T-cell (primary cell): ENCODE measurements at regions not wholly inside any gene's neighbourhood (a gene's known extent, or its start where the extent isn't known, plus 50 kb on each side); places are given as distances from the start of the nearest gene placed in this dataset.
"Not testable (repeated sequence)": the region's sequence is repeated elsewhere in the genome, so short reads cannot be mapped to it uniquely, and the experiment has no call there.

Source experiments
- ATAC-seq, 4 experiments: fragments of 200-7000 bp in 3 of 4; fragments of 150-1000 bp in 1 of 4; cut with Tn5 transposase; replicated peaks in 1 of 4; 1 replicate in 3 of 4; 2 replicates in 1 of 4; pipeline ENCODE4 v1.10.0; 2021; ENCODE audit warnings: moderate library complexity in 3 of 4, mild to moderate bottlenecking in 2 of 4, moderate number of reproducible peaks in 1 of 4
- CTCF ChIA-PET, 2 donors: fragments of 300-600 bp; sonication (Branson Sonifier 250); formaldehyde crosslinking; loops; one replicate each; lab custom pipeline; 2022; ENCODE audit warnings: antibody characterized with exemption in 2 of 2; lab: Charles Lee
- POLR2A ChIA-PET, 2 donors: fragments of 300-600 bp; sonication (Branson Sonifier 250); formaldehyde crosslinking; loops; one replicate each; lab custom pipeline; 2022; ENCODE audit warnings: antibody characterized with exemption in 2 of 2; lab: Charles Lee
- DNase-seq, 35 experiments: peaks; one replicate each; pipeline versions ENCODE4 v3.0.0 to v3.0.0-alpha.2; 2013 to 2023
- H3K27ac ChIP-seq: one replicate; pipeline ENCODE4 v1.5.1; 2013; ENCODE audit warnings: low read length
- H3K27me3 ChIP-seq, 2 experiments: replicated peaks in 1 of 2; 1 replicate in 1 of 2; 2 replicates in 1 of 2; pipeline versions ENCODE4 v1.6.1 to v1.7.0; 2013; ENCODE audit warnings: low read length in 1 of 2, mixed read lengths in 1 of 2; ENCODE audit not compliant: control insufficient read depth in 2 of 2, insufficient read depth in 2 of 2; ENCODE audit errors: extremely low read depth in 1 of 2
- H3K36me3 ChIP-seq, 2 donors: 1 replicate in 1 of 2; 2 replicates in 1 of 2; pipeline versions ENCODE4 v1.6.1 to v1.7.0; 2013; ENCODE audit warnings: low read length in 1 of 2; ENCODE audit not compliant: control insufficient read depth in 2 of 2, insufficient read depth in 1 of 2; ENCODE audit errors: extremely low read depth in 1 of 2
- H3K4me1 ChIP-seq, 2 experiments: 1 replicate in 1 of 2; 2 replicates in 1 of 2; pipeline versions ENCODE4 v1.6.1 to v1.7.0; 2013; ENCODE audit warnings: low read length in 2 of 2, mixed read lengths in 1 of 2; ENCODE audit not compliant: insufficient read depth in 2 of 2, control insufficient read depth in 1 of 2; ENCODE audit errors: extremely low read depth in 1 of 2
- H3K4me3 ChIP-seq, 2 donors: 1 replicate in 1 of 2; 2 replicates in 1 of 2; pipeline versions ENCODE4 v1.5.1 to v1.7.0; 2013; ENCODE audit warnings: mild to moderate bottlenecking in 2 of 2, low read length in 1 of 2, moderate library complexity in 1 of 2; ENCODE audit not compliant: control insufficient read depth in 1 of 2; ENCODE audit errors: extremely low read depth in 1 of 2
- H3K9me3 ChIP-seq: 2 replicates; pipeline ENCODE4 v1.7.0; 2013
- H3K27ac Mint-ChIP-seq, 2 donors: one replicate each; pipeline ENCODE4 v1.8.0; 2020 to 2021; ENCODE audit warnings: mild to moderate bottlenecking in 2 of 2, mixed read lengths in 2 of 2
- H3K27me3 Mint-ChIP-seq, 2 donors: one replicate each; pipeline ENCODE4 v1.8.0; 2021 to 2022; ENCODE audit warnings: mixed read lengths in 2 of 2
- H3K36me3 Mint-ChIP-seq: one replicate; pipeline ENCODE4 v1.8.0; 2021; ENCODE audit warnings: mixed read lengths
- H3K4me1 Mint-ChIP-seq, 3 donors: one replicate each; pipeline ENCODE4 v1.8.0; 2020 to 2022; ENCODE audit warnings: mixed read lengths in 3 of 3, mild to moderate bottlenecking in 1 of 3
- H3K4me3 Mint-ChIP-seq, 3 donors: one replicate each; pipeline ENCODE4 v1.8.0; 2020 to 2022; ENCODE audit warnings: mild to moderate bottlenecking in 3 of 3, mixed read lengths in 3 of 3, moderate library complexity in 3 of 3
- H3K9me3 Mint-ChIP-seq, 3 donors: one replicate each; pipeline ENCODE4 v1.8.0; 2020 to 2022; ENCODE audit warnings: mixed read lengths in 3 of 3
- WGBS: methylation state at CpG from one replicate; pipeline ENCODE4 v1.1.5; 2013; ENCODE audit warnings: missing lambda C conversion rate; ENCODE audit not compliant: insufficient coverage; 5-methylcytosine and 5-hydroxymethylcytosine counted together

DNA sequence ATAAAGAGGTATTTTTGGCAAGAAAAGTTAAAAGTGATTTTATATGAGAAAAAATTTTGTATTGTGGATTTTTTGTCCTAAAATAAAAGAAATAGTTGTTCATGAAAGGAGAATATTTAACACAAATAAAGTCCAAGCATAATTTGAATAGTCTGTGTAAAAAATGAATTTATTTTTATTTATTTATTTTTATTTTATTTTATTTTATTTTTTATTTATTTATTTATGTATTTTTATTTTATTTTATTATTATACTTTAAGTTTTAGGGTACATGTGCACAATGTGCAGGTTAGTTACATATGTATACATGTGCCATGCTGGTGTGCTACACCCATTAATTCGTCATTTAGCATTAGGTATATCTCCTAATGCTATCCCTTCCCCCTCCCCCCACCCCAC is 948.9 kb upstream of the ADGRB3 start:
- H3K4me1 ChIP-seq, H3K27me3 ChIP-seq, H3K4me3 Mint-ChIP-seq, H3K27ac ChIP-seq, H3K36me3 Mint-ChIP-seq, H3K27me3 Mint-ChIP-seq, H3K4me3 ChIP-seq, CTCF ChIA-PET, H3K27ac Mint-ChIP-seq, H3K4me1 Mint-ChIP-seq, DNase-seq, POLR2A ChIA-PET, ATAC-seq, H3K9me3 ChIP-seq, H3K36me3 ChIP-seq: not testable (repeated sequence)
- WGBS = no CpG with 5 or more reads among the region's 1 CpG
- peaks cover 3 to 11% (median 8%) of the 10 kb centered on the region in 3 donors for H3K9me3 Mint-ChIP-seq

- Histone ChIP-seq H3K27ac (no peak overlapping the region), H3K4me3 (no peak overlapping the region), H3K9me3 (no peaks in the 10 kb centered on the region), H3K36me3 (no peaks in the 10 kb centered on the region), H3K4me1 (no peaks in the 10 kb centered on the region), H3K27me3 (no peaks in the 10 kb centered on the region)
- DNase-seq = no peak
- no peak overlapping the region for H3K27ac Mint-ChIP-seq
- no peaks in the 10 kb centered on the region for H3K27me3 Mint-ChIP-seq
- no peak for ATAC-seq
- no peak overlapping the region for H3K4me3 Mint-ChIP-seq
- ChIA-PET CTCF (no interaction called here), POLR2A (no interaction called here)
- no peaks in the 10 kb centered on the region for H3K36me3 Mint-ChIP-seq
- H3K4me1 Mint-ChIP-seq = no peaks in the 10 kb centered on the region
- H3K9me3 Mint-ChIP-seq = peaks cover 3 to 11% (median 11%) of the 10 kb centered on the region in 3 donors
- WGBS = no CpG with 5 or more reads among the region's 1 CpG
Observed at GRCh38 chr6:67683960-67684359, 951.1 kb upstream of the ADGRB3 start.

DNA sequence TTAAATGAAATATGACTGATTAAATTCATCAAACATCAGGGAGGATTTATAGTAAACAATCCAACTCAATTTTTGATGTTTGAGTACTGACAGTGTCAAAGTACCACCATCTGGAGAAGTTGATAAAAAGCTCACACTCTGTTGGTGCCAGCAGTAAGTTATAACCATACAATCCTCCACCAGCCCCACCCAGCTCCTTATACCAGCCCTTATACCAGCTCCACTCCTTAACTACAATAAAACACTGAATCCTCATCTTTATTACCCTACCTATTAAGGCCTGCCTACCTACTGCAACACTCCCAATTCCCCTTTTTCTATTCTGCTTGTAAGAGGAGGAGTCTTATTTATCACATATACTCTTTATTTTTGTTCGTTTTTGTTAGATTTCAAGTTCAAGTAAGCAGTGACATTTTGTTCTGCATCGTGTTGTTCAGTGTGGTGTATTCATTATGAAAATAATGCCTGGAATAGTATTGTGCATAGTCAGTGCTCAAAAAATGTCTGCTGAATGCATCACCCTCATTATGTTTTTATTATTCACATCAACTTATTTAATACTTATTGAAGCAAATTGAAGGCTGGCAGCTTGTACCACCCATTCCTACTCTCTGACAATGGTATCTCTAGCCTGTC is 954.7 kb upstream of the ADGRB3 start:
- H3K4me3 Mint-ChIP-seq = no peak overlapping the region
- WGBS = no CpG with 5 or more reads among the region's 2 CpGs
- ChIA-PET CTCF (no interaction called here), POLR2A (no interaction called here)
- DNase-seq (no peak), ATAC-seq (no peak)
- Histone ChIP-seq H3K27ac (no peak overlapping the region), H3K4me1 (no peaks in the 10 kb centered on the region), H3K9me3 (no peaks in the 10 kb centered on the region), H3K27me3 (no peaks in the 10 kb centered on the region), H3K4me3 (no peak overlapping the region), H3K36me3 (no peaks in the 10 kb centered on the region)
- H3K27ac Mint-ChIP-seq = no peak overlapping the region
- H3K4me1 Mint-ChIP-seq = no peaks in the 10 kb centered on the region
- no peaks in the 10 kb centered on the region for H3K27me3 Mint-ChIP-seq
- no peaks in the 10 kb centered on the region for H3K36me3 Mint-ChIP-seq
- H3K9me3 Mint-ChIP-seq = peaks cover 6 to 24% (median 14%) of the 10 kb centered on the region in 3 donors

DNA sequence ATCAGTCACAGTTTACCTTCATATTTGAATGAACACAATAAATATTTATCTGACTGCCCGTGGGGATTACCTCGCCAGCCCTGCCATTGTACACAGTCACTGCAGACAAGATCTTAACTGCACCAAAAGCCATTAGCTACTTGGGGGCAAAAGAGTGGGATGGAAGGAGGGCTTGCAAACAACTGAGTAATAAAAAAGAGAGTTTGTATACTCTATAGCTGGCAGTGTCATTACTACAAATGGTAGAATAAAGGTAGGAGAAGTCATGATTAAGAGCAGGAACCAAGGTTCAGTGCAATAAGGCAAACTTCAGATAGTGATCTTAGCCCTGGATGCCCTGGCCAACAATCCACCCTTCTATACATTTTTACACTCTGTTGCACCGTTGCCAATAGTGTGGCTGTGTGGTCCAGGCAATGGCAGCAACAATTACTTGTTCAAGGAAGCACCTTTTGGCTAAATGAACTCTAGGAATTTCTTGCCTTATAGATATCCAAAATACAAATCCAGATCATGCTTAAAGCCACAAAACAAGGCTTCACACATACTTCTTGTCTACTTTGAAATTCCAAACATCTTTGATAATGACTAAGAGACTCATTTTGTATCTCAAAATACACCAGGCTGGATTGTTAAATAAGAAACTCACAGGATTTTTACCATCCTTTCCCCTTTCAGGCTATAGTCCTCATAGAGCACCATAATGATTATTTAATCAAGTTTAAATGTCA is 955.4 kb upstream of the ADGRB3 start:
- no peak for ATAC-seq
- H3K27me3 ChIP-seq = no peaks in the 10 kb centered on the region
- Mint-ChIP-seq H3K27me3 (no peaks in the 10 kb centered on the region), H3K4me3 (no peak overlapping the region), H3K9me3 (peaks cover 6 to 26% (median 14%) of the 10 kb centered on the region in 3 donors), H3K4me1 (no peaks in the 10 kb centered on the region), H3K27ac (no peak overlapping the region), H3K36me3 (no peaks in the 10 kb centered on the region)
- H3K9me3 ChIP-seq = no peaks in the 10 kb centered on the region
- DNase-seq = no peak
- no peaks in the 10 kb centered on the region for H3K36me3 ChIP-seq
- 33% methylated on average over 1 of the region's 3 CpGs for WGBS
- ChIA-PET POLR2A (no interaction called here), CTCF (no interaction called here)
- H3K4me3 ChIP-seq = no peak overlapping the region
- no peak overlapping the region for H3K27ac ChIP-seq
- H3K4me1 ChIP-seq = no peaks in the 10 kb centered on the region

DNA sequence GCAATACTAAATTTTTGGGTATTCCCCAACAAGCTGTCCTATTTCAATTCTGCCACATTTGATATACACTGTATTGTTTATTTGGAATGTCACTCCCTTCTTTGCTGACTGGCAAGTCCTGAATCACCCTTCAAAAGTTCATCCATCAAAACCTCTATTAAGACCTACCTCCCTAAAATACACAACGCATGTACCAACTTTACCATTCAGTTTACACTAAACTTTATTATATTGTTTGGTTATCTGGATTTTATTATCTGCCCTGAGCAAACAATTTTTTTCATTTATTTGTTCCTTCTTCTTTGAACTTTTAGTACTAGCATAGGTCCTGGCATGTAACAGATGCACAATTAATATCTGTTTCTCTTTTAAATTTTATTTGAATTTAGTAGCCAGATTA is 958.2 kb upstream of the ADGRB3 start:
- H3K27ac ChIP-seq = no peak overlapping the region
- H3K36me3 ChIP-seq = no peaks in the 10 kb centered on the region
- Mint-ChIP-seq H3K36me3 (no peaks in the 10 kb centered on the region), H3K27ac (no peak overlapping the region), H3K4me1 (no peaks in the 10 kb centered on the region), H3K9me3 (peaks cover 4 to 26% (median 21%) of the 10 kb centered on the region in 3 donors), H3K27me3 (no peaks in the 10 kb centered on the region), H3K4me3 (no peak overlapping the region)
- WGBS = no CpG with 5 or more reads among the region's 1 CpG
- ChIA-PET POLR2A (interaction anchor here in 1 of 2 donors (0.9 kb wide), 1 partner anchor 317 kb away, joined by 3 read pairs; no protein-coding TSS in a partner anchor), CTCF (interaction anchor here in 1 of 2 donors (0.7 kb wide), 1 partner anchor 682 kb away, joined by 3 read pairs; no protein-coding TSS in a partner anchor)
- H3K4me1 ChIP-seq = no peaks in the 10 kb centered on the region
- H3K27me3 ChIP-seq = no peaks in the 10 kb centered on the region
- H3K4me3 ChIP-seq = no peak overlapping the region
- DNase-seq (no peak), ATAC-seq (no peak)
- H3K9me3 ChIP-seq = no peaks in the 10 kb centered on the region

- Mint-ChIP-seq H3K4me3 (no peak overlapping the region), H3K4me1 (no peaks in the 10 kb centered on the region), H3K27me3 (no peaks in the 10 kb centered on the region), H3K27ac (no peak overlapping the region), H3K9me3 (peaks cover 2 to 16% (median 14%) of the 10 kb centered on the region in 3 donors), H3K36me3 (no peaks in the 10 kb centered on the region)
- no peak for ATAC-seq
- Histone ChIP-seq H3K27me3 (no peaks in the 10 kb centered on the region), H3K4me3 (no peak overlapping the region), H3K36me3 (no peaks in the 10 kb centered on the region), H3K4me1 (no peaks in the 10 kb centered on the region), H3K9me3 (peaks cover 2% of the 10 kb centered on the region), H3K27ac (no peak overlapping the region)
- CTCF ChIA-PET = no interaction called here
- no CpG with 5 or more reads among the region's 2 CpGs for WGBS
- DNase-seq = no peak
- POLR2A ChIA-PET = interaction anchor here in 1 of 2 donors (0.6 kb wide), 1 partner anchor 305 kb away, joined by 3 read pairs; no protein-coding TSS in a partner anchor
Observed at GRCh38 chr6:67667637-67668422, 967.3 kb upstream of the ADGRB3 start.
